ENCODE measurements at regions not wholly inside any gene's neighbourhood (a gene's known extent, or its start where the extent isn't known, plus 50 kb on each side); places are given as distances from the start of the nearest gene placed in this dataset.

GRCh38 chr2:122135021-122135937, 379.8 kb downstream of the TSN start:
- no peak for TF ChIP-seq POLR2AphosphoS5 (IDR thresholded peaks at IDR 0.05; ENCODE audit: low read depth, low read length)
- TF ChIP-seq SIN3A (IDR thresholded peaks at IDR 0.05; ENCODE audit: borderline replicate concordance, insufficient read depth, low read length), result no peak

Measured in PFSK-1 (cell line).